ENCODE measurements at regions not wholly inside any gene's neighbourhood (a gene's known extent, or its start where the extent isn't known, plus 50 kb on each side); places are given as distances from the start of the nearest gene placed in this dataset.
A peak's percentile ranks its signal among the peaks of the same experiment; 100 is the strongest.
"Not testable (repeated sequence)": the region's sequence is repeated elsewhere in the genome, so short reads cannot be mapped to it uniquely, and the experiment has no call there.

DNA sequence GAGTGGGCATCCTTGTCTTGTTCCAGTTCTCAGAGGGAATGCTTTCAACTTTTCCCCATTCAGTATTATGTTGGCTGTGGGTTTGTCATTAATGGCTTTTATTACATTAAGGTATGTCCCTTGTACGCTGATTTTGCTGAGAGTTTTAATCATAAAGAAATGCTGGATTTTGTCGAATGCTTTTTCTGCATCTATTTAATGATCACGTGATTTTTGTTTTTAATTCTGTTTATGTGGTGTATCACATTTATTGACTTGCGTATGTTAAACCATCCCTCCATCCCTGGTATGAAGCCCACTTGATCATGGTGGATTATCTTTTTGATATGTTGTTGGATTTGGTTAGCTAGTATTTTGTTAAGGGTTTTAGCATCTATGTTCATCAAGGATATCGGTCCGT is 266.9 kb upstream of the DIPK2B start:
- TF ChIP-seq, protein P1, sequence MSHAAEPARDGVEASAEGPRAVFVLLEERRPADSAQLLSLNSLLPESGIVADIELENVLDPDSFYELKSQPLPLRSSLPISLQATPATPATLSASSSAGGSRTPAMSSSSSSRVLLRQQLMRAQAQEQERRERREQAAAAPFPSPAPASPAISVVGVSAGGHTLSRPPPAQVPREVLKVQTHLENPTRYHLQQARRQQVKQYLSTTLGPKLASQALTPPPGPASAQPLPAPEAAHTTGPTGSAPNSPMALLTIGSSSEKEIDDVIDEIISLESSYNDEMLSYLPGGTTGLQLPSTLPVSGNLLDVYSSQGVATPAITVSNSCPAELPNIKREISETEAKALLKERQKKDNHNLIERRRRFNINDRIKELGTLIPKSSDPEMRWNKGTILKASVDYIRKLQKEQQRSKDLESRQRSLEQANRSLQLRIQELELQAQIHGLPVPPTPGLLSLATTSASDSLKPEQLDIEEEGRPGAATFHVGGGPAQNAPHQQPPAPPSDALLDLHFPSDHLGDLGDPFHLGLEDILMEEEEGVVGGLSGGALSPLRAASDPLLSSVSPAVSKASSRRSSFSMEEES (CRISPR knock-in tag; IDR thresholded peaks at IDR 0.05), result peak; percentile 66
- H3K9me1 ChIP-seq (ENCODE audit: control insufficient read depth, insufficient read depth, low read length); BruUV-seq (replicated peaks); H3K9ac ChIP-seq (ENCODE audit: insufficient read depth in 1 of 2, low read depth in 2 of 2, low read length in 2 of 2); H3K9me3 ChIP-seq (replicated peaks; ENCODE audit: control insufficient read depth, insufficient read depth, low read depth, low read length); ATAC-seq; DNase-seq (ENCODE audit: extremely low read depth in 1 of 4, low spot score in 3 of 4); POLR2A ChIA-PET; H3K27me3 ChIP-seq (ENCODE audit: control insufficient read depth in 2 of 2, insufficient read depth in 2 of 2, low read length in 2 of 2); H3K27ac ChIP-seq (ENCODE audit: extremely low read depth, low read depth, low read length); H3K36me3 ChIP-seq (ENCODE audit: control insufficient read depth, insufficient read depth, low read length); FAIRE-seq; H3K4me2 ChIP-seq (ENCODE audit: insufficient read depth, low read length); in situ Hi-C loops (cut with MboI); H3K4me3 ChIP-seq; H2AFZ ChIP-seq (ENCODE audit: low read depth, low read length); intact Hi-C loops (cut with micrococcal nuclease); CTCF ChIA-PET (ENCODE audit: low intra/inter-chr PET ratio); H3K79me2 ChIP-seq (ENCODE audit: control insufficient read depth, insufficient read depth, low read length); H3K4me1 ChIP-seq (replicated peaks in 1 of 2; ENCODE audit: control insufficient read depth in 2 of 2, insufficient read depth in 2 of 2, low read length in 2 of 2); H4K20me1 ChIP-seq (replicated peaks; ENCODE audit: control insufficient read depth, insufficient read depth, low read length): not testable (repeated sequence)
- 0% methylated on average over 3 of the region's 6 CpGs for WGBS (ENCODE audit: insufficient coverage, low coverage, missing lambda C conversion rate)

DNA sequence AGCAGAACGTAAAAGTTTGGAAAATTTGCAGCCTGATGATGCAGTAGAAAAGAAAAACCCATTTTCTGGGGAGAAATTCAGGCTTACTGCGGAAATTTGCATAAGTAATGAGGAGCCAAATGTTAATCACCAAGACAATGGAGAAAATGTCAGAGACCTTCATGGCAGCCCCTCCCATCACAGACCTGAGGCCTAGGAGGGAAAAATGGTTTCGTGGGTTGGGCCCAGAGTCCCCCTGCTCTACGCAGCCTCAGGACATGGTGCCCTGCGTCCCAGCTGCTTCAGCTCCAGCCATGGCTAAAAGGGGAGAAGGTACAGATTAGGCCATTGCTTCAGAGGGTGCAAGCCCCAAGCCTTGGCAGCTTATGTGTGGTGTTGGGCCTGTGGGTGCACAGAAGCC is 255.1 kb upstream of the DIPK2B start:
- H3K27ac ChIP-seq (ENCODE audit: extremely low read depth, low read depth, low read length); H3K79me2 ChIP-seq (ENCODE audit: control insufficient read depth, insufficient read depth, low read length); H3K4me3 ChIP-seq; H3K27me3 ChIP-seq (ENCODE audit: control insufficient read depth in 2 of 2, insufficient read depth in 2 of 2, low read length in 2 of 2); H3K36me3 ChIP-seq (ENCODE audit: control insufficient read depth, insufficient read depth, low read length); H2AFZ ChIP-seq (ENCODE audit: low read depth, low read length); CTCF ChIA-PET (ENCODE audit: low intra/inter-chr PET ratio); FAIRE-seq; H3K4me2 ChIP-seq (ENCODE audit: insufficient read depth, low read length); H3K9ac ChIP-seq (ENCODE audit: insufficient read depth in 1 of 2, low read depth in 2 of 2, low read length in 2 of 2); ATAC-seq; intact Hi-C loops (cut with micrococcal nuclease); POLR2A ChIA-PET; BruUV-seq (replicated peaks); H3K9me1 ChIP-seq (ENCODE audit: control insufficient read depth, insufficient read depth, low read length); H3K4me1 ChIP-seq (replicated peaks in 1 of 2; ENCODE audit: control insufficient read depth in 2 of 2, insufficient read depth in 2 of 2, low read length in 2 of 2); H3K9me3 ChIP-seq (replicated peaks; ENCODE audit: control insufficient read depth, insufficient read depth, low read depth, low read length); H4K20me1 ChIP-seq (replicated peaks; ENCODE audit: control insufficient read depth, insufficient read depth, low read length); DNase-seq (ENCODE audit: extremely low read depth in 1 of 4, low spot score in 3 of 4); in situ Hi-C loops (cut with MboI): not testable (repeated sequence)
- 0% methylated on average over 4 of the region's 5 CpGs for WGBS (ENCODE audit: insufficient coverage, low coverage, missing lambda C conversion rate)
